BE2C (cell line): ENCODE measurements at regions not wholly inside any gene's neighbourhood (a gene's known extent, or its start where the extent isn't known, plus 50 kb on each side); places are given as distances from the start of the nearest gene placed in this dataset.

ENCODE experiments used
- DNase-seq: peaks from one replicate; pipeline ENCODE4 v3.0.0-alpha.2; 2020
- H3K27me3 ChIP-seq: fragments of 250-450 bp; sonication (Bioruptor Pico); 2 replicates; pipeline ENCODE4 v1.5.1; 2020; ENCODE audit warnings: mild to moderate bottlenecking
- H3K36me3 ChIP-seq: fragments of 250-450 bp; sonication (Bioruptor Pico); 2 replicates; pipeline ENCODE4 v1.5.1; 2020; ENCODE audit warnings: mild to moderate bottlenecking
- H3K4me1 ChIP-seq: fragments of 250-450 bp; sonication (Bioruptor Pico); 2 replicates; pipeline ENCODE4 v1.5.1; 2020
- H3K4me3 ChIP-seq: 2 replicates; pipeline ENCODE4 v1.5.1; 2011; ENCODE audit warnings: low read depth, low read length
- H3K9me3 ChIP-seq: fragments of 250-450 bp; sonication (Bioruptor Pico); 2 replicates; pipeline ENCODE4 v1.5.1; 2020
- CTCF ChIP-seq: IDR thresholded peaks from 2 replicates; pipeline ENCODE4 v1.5.1; 2012; ENCODE audit warnings: mild to moderate bottlenecking, low read depth, low read length

- no peak for DNase-seq
- no peak for TF ChIP-seq CTCF
- Histone ChIP-seq H3K36me3 (no peaks in the 10 kb centered on the region), H3K27me3 (no peaks in the 10 kb centered on the region), H3K9me3 (no peaks in the 10 kb centered on the region), H3K4me3 (no peak overlapping the region), H3K4me1 (no peaks in the 10 kb centered on the region)
Measured at GRCh38 chr6:56347526-56347925, 100.1 kb upstream of the COL21A1 start.

- Histone ChIP-seq H3K27me3 (no peaks in the 10 kb centered on the region), H3K9me3 (no peaks in the 10 kb centered on the region), H3K4me1 (no peaks in the 10 kb centered on the region), H3K36me3 (no peaks in the 10 kb centered on the region), H3K4me3 (no peak overlapping the region)
- no peak for TF ChIP-seq CTCF
- no peak for DNase-seq
Measured at GRCh38 chr6:56346958-56347357, 99.6 kb upstream of the COL21A1 start.

GRCh38 chr6:56345376-56345995, 98.1 kb upstream of the COL21A1 start:
- no peaks in the 10 kb centered on the region for H3K27me3 ChIP-seq
- DNase-seq = no peak
- no peaks in the 10 kb centered on the region for H3K4me1 ChIP-seq
- H3K9me3 ChIP-seq = no peaks in the 10 kb centered on the region
- no peak for TF ChIP-seq CTCF
- H3K4me3 ChIP-seq = no peak overlapping the region
- no peaks in the 10 kb centered on the region for H3K36me3 ChIP-seq

GRCh38 chr6:56343295-56343694, 95.9 kb upstream of the COL21A1 start:
- H3K36me3 ChIP-seq = no peaks in the 10 kb centered on the region
- no peak for DNase-seq
- H3K4me1 ChIP-seq = no peaks in the 10 kb centered on the region
- no peak overlapping the region for H3K4me3 ChIP-seq
- TF ChIP-seq CTCF = no peak
- H3K9me3 ChIP-seq = no peaks in the 10 kb centered on the region
- H3K27me3 ChIP-seq = no peaks in the 10 kb centered on the region

GRCh38 chr6:56339524-56339923, 92.1 kb upstream of the COL21A1 start:
- TF ChIP-seq CTCF = no peak
- Histone ChIP-seq H3K27me3 (no peaks in the 10 kb centered on the region), H3K4me3 (no peak overlapping the region), H3K36me3 (no peaks in the 10 kb centered on the region), H3K9me3 (no peaks in the 10 kb centered on the region), H3K4me1 (no peaks in the 10 kb centered on the region)
- no peak for DNase-seq

- Histone ChIP-seq H3K27me3 (no peaks in the 10 kb centered on the region), H3K4me1 (no peaks in the 10 kb centered on the region), H3K9me3 (no peaks in the 10 kb centered on the region), H3K4me3 (no peak overlapping the region), H3K36me3 (no peaks in the 10 kb centered on the region)
- no peak for DNase-seq
- no peak for TF ChIP-seq CTCF
Measured at GRCh38 chr6:56335726-56336125, 88.3 kb upstream of the COL21A1 start.
